Stimulated activated CD8-positive, alpha-beta memory T cell treated with anti-CD3 and anti-CD28 coated beads, Interleukin-4, amount 100 ng/mL, for 24 hours (primary cell): ENCODE measurements at regions not wholly inside any gene's neighbourhood (a gene's known extent, or its start where the extent isn't known, plus 50 kb on each side); places are given as distances from the start of the nearest gene placed in this dataset.
"Not testable (repeated sequence)": the region's sequence is repeated elsewhere in the genome, so short reads cannot be mapped to it uniquely, and the experiment has no call there.

Experiments
- DNase-seq: peaks from one replicate; pipeline ENCODE4 v3.0.0-alpha.2; 2020; ENCODE audit warnings: low read depth

- DNase-seq = no peak
Observed at GRCh38 chr11:35046681-35047080, 92.3 kb upstream of the CD44 start.

GRCh38 chr11:35047179-35047578 is 91.8 kb upstream of the CD44 start:
- no peak for DNase-seq

GRCh38 chr11:35047769-35048168 is 91.2 kb upstream of the CD44 start:
- DNase-seq = no peak

- DNase-seq = not testable (repeated sequence)
Observed at GRCh38 chr11:35048346-35048745, 90.6 kb upstream of the CD44 start.

GRCh38 chr11:35049859-35050531 is 89.0 kb upstream of the CD44 start:
- DNase-seq = no peak

GRCh38 chr11:35050541-35050995 is 88.4 kb upstream of the CD44 start:
- DNase-seq = no peak

- DNase-seq = no peak
Observed at GRCh38 chr11:35056391-35057093, 82.4 kb upstream of the CD44 start.

- no peak for DNase-seq
Observed at GRCh38 chr11:35057926-35058668, 80.9 kb upstream of the CD44 start.

GRCh38 chr11:35058669-35059434 is 80.1 kb upstream of the CD44 start:
- DNase-seq = no peak

GRCh38 chr11:35061516-35062440 is 77.2 kb upstream of the CD44 start:
- no peak for DNase-seq

GRCh38 chr11:35063488-35063931 is 75.5 kb upstream of the CD44 start:
- no peak for DNase-seq

- DNase-seq = no peak
Observed at GRCh38 chr11:35064114-35064800, 74.7 kb upstream of the CD44 start.

GRCh38 chr11:35065566-35065965 is 73.4 kb upstream of the CD44 start:
- no peak for DNase-seq

GRCh38 chr11:35066030-35066429 is 72.9 kb upstream of the CD44 start:
- no peak for DNase-seq

- no peak for DNase-seq
Observed at GRCh38 chr11:35066783-35067423, 72.1 kb upstream of the CD44 start.

GRCh38 chr11:35071722-35072121 is 67.2 kb upstream of the CD44 start:
- DNase-seq = no peak

GRCh38 chr11:35073691-35074419 is 65.1 kb upstream of the CD44 start:
- no peak for DNase-seq

- no peak for DNase-seq
Observed at GRCh38 chr11:35076201-35077100, 62.5 kb upstream of the CD44 start.
